GM19455 (cell line): ENCODE measurements at regions not wholly inside any gene's neighbourhood (a gene's known extent, or its start where the extent isn't known, plus 50 kb on each side); places are given as distances from the start of the nearest gene placed in this dataset.

ENCODE experiments used
- ATAC-seq: cut with Tn5 transposase; IDR thresholded peaks from one replicate; pipeline ENCODE4 v1.9.1; 2021; ENCODE audit not compliant: unreplicated experiment

- ATAC-seq, result no peak
Measured at GRCh38 chr12:67453191-67453590, 184.0 kb downstream of the CAND1 start.

- ATAC-seq, result no peak
Measured at GRCh38 chr12:67455236-67455635, 186.1 kb downstream of the CAND1 start.

DNA sequence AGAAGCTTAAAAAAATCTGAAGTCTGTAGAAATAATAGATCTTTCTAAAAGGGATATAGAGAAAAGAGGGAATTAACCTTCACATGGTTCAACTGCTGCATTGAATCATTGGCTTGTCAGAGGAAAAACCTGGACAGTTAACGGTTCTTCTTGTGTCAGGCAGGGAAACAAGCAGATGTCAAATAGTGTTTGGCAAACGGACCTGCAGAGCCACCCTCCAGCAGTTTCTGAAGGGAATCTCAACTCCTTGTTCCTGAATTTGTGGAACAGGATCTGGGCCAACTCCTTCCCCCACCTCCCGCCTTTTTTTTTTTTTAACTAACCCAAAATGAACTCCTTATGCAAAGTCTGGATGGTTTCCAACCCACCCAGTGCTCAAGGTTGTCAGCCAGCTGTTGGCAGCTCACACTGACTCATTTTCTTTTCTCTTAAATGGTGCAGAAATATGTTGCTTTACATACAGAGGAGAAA lies 187.3 kb downstream of the CAND1 start:
- ATAC-seq, result no peak

DNA sequence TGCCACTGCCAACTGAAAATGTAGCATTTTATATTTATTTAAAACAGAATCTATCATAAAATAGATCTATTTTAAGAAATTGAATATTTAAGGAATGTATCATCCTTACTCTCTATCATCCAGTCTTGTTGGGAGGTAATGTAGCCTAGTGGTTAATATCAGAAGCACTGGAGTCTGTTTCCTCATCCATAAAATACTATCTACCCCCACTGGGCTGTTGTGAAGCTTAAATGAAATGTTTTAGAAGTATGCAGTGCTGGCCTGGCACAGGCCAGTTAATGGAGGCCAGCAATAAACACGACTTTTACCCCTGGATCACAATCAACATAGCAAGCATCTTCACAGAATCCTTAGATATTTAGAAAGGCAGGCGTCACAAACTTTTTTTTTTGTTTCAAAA lies 188.0 kb downstream of the CAND1 start:
- ATAC-seq, result no peak

GRCh38 chr12:67457778-67458665 lies 188.9 kb downstream of the CAND1 start:
- no peak for ATAC-seq

DNA sequence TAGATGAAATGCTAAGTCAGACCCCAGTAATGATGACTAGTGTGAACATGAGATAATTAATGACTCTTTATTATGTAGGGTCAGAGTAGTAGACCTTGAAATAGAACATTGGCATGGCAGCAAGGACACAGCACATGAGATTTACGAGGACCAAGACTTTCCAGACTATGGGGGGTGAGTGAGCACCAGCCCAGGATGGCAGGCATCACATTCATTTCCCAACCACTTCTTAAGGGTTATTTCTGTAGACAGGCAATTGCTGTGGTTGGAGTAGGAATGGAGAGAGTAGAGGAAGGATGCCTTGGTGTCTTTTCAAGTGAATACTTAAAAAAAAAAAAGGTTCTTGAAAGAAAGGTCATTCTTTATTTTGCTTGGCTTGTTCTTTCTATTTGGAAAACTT lies 189.4 kb upstream of the DYRK2 start:
- no peak for ATAC-seq

- ATAC-seq, result no peak
Measured at GRCh38 chr12:67459578-67459977, 189.0 kb upstream of the DYRK2 start.

GRCh38 chr12:67460388-67460787 lies 188.2 kb upstream of the DYRK2 start:
- ATAC-seq, result no peak

- ATAC-seq, result no peak
Measured at GRCh38 chr12:67468549-67469245, 179.8 kb upstream of the DYRK2 start.

- no peak for ATAC-seq
Measured at GRCh38 chr12:67469666-67470065, 178.9 kb upstream of the DYRK2 start.

- no peak for ATAC-seq
Measured at GRCh38 chr12:67471810-67472209, 176.7 kb upstream of the DYRK2 start.

DNA sequence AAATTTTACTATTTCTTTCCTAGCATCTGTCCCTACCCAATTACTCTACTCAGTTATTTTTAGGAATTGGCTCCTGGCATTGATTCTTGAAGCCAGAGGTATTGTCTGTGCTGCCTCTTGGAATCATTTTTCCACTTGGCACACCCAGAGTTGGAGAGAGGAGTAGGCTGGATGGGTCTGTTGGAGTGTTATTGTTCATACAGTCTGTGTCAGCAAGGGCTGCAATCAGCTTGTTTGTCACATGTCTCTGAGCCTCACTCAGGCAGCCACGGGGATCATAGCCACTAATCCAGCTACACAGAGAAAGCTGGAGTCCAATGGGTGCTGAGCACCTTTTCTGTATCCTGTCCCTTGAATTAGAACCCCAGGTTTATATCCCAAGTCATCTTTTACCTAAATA lies 176.0 kb upstream of the DYRK2 start:
- ATAC-seq, result no peak

GRCh38 chr12:67474934-67475620 lies 173.5 kb upstream of the DYRK2 start:
- ATAC-seq, result no peak

- no peak for ATAC-seq
Measured at GRCh38 chr12:67475725-67476124, 172.8 kb upstream of the DYRK2 start.

- ATAC-seq, result no peak
Measured at GRCh38 chr12:67477681-67478265, 170.8 kb upstream of the DYRK2 start.

GRCh38 chr12:67482751-67483661 lies 165.5 kb upstream of the DYRK2 start:
- no peak for ATAC-seq

- ATAC-seq, result no peak
Measured at GRCh38 chr12:67483871-67484554, 164.5 kb upstream of the DYRK2 start.

DNA sequence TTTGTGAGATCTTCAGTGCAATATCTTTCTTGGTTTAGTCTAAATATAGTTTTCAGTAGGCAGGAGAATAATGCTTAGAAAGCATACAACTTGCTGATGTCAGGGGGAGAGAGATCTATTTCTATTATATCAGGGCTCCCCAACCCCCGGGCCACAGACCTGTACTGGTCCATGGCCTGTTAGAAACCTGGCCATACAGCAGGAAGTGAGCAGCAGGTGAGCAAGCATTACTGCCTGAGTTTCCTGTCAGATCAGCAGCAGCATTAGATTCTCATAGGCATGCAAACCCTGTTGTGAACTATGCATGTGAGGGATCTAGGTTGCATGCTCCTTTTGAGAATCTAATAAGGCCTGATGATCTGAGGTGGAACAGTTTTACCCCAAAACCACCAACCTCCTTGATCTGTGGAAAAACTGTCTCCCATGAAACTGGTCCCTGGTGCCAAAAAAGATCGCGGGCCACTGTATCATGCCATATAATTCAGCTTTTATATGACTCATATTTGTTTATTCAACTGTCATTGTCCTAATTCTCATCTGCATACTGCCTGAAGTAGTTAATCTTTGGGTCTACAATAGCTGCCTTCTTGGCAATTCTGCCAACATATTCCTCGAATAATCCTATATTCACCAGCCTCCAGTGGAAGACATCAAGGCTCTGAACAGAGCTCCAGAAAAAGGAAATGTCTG lies 163.6 kb upstream of the DYRK2 start:
- ATAC-seq, result no peak

- no peak for ATAC-seq
Measured at GRCh38 chr12:67486671-67487070, 161.9 kb upstream of the DYRK2 start.
